COLO668 (cell line): ENCODE measurements at regions not wholly inside any gene's neighbourhood (a gene's known extent, or its start where the extent isn't known, plus 50 kb on each side); places are given as distances from the start of the nearest gene placed in this dataset.
A peak's percentile ranks its signal among the peaks of the same experiment; 100 is the strongest.
"Not testable (repeated sequence)": the region's sequence is repeated elsewhere in the genome, so short reads cannot be mapped to it uniquely, and the experiment has no call there.

Source experiments
- DNase-seq: peaks from one replicate; lab custom pipeline; 2025; ENCODE audit not compliant: unreplicated experiment; lab: John Stamatoyannopoulos, UW

DNA sequence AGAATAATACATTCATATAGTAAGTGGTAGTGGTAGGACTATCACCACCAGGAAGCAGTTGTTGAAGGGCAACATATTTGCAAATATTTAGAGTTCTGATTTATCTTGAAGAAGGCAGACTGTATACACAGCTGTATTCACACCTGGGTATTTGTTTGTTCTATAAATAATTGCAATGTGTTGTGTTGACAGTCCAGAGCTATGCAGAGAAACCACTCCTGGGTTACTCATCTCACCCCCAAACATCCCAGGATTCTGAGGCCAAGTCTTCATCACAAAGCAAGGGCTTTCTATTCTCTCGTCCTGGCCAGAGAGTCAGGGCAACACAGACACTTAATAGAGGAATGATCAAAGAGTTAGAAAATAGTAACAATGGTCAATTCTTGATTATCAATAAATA, 102.1 kb upstream of the FAT3 start:
- peak; percentile 19 for DNase-seq

DNA sequence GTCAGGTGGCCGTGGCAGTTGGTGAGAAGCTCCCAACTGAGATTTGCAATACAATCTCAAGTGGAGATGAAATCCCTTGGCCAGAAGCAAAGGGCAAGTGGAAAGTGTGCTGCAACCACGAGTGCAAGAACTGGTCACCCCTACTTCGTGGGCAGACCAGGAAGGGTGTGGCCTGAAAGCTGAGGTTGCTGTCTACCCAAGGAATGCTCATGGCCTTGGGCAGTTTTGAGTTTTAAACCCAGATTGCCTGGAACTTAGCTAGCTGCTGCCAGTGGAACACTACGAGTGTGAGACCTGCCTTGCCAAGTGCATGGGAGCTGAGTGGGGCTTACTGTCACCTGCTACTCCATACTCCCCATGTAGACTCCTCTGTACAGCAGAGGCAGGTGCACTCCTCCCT, 113.3 kb upstream of the FAT3 start:
- DNase-seq = no peak

GRCh38 chr11:92109466-92109865, 115.2 kb upstream of the FAT3 start:
- DNase-seq = no peak

GRCh38 chr11:92107331-92107730, 117.3 kb upstream of the FAT3 start:
- no peak for DNase-seq

DNA sequence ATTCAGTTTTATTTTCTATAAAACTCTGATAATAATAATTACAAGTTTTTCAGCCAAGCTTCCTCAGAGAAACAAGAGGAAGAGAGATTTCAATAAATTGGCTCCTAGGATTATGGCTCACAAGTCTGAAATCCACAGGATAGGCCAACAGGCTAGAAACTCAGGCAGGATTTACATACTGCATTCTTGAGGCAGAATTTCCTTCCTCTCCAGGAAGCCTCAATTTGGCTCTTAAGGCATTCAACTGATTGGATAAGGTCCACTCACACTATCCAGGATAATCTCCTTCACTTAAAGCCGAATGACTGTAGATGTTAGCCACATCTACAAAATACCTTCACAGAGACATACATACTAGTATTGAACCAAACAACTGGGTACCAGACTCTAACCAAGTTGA, 120.3 kb upstream of the FAT3 start:
- no peak for DNase-seq

DNA sequence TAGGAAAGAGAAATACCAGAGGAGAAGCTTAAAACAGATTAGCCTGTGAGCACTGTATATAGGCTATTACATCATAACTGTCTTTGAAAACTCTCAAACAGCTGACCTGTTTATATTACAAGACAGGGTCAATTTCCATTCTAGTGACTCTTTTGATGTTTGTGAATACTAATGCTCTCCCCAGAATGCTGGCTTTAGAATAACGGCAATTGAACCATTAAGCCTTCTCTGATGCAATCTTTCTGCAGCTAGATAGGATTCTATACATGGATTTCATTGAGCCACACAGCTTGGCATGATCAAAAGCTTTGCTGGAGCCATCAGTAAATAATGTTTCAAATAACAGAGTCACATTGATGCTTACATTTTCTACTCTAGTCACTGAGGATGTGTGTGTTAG, 122.7 kb upstream of the FAT3 start:
- no peak for DNase-seq

DNA sequence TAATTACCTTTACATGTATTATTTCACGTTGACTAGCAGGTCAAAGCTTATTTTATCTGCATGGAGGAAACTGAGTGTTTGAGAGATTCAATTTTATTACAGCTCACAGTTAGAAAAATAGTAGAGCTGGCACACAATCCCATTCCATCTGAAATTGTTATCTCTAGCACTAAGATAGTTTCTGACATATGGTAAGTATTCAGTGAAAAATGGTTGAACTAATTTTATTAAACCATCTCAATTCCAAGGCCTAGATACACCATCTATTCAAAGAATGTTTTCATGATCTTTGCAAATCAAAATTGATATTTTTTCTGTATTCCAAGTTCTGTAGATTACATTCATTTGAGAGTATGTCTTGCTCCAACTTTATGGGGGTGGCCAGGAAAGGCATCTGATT, 125.4 kb upstream of the FAT3 start:
- no peak for DNase-seq

- DNase-seq = no peak
These were observed 126.4 kb upstream of the FAT3 start for GRCh38 chr11:92098172-92098571.

- no peak for DNase-seq
These were observed 136.7 kb upstream of the FAT3 start for GRCh38 chr11:92087725-92088537.

DNA sequence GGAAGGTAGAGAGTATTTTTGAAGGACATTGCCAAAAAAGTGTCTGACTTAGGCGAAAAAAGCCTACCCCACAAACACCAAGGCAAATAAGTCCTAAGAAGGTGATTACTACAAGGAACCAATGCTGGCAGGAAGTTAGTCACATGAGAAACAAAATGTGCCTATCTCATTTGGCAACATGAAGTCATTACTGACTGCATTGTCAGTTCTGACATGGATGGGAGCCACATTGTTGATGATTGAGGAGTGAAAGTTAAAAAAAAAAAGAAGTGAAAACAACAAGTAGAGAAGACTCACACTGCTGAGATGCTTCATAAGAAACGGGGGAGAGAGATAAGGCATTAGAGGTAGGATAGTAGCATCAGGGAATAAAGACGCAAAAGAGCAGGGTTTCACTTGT, 141.5 kb upstream of the FAT3 start:
- no peak for DNase-seq

- no peak for DNase-seq
These were observed 142.0 kb upstream of the FAT3 start for GRCh38 chr11:92082652-92083051.

DNA sequence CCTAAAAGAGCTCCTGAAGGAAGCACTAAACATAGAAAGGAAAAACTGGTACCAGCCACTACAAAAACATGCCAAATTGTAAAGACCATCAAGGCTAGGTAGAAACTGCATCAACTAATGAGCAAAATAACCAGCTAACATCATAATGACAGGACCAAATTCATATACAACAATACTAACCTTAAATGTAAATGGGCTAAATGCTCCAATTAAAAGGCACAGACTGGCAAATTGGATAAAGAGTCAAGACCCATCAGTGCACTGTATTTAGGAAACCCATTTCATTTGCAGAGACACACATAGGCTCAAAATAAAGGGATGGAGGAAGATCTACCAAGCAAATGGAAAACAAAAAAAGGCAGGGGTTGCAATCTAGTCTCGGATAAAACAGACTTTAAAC, 150.1 kb upstream of the FAT3 start:
- not testable (repeated sequence) for DNase-seq

DNA sequence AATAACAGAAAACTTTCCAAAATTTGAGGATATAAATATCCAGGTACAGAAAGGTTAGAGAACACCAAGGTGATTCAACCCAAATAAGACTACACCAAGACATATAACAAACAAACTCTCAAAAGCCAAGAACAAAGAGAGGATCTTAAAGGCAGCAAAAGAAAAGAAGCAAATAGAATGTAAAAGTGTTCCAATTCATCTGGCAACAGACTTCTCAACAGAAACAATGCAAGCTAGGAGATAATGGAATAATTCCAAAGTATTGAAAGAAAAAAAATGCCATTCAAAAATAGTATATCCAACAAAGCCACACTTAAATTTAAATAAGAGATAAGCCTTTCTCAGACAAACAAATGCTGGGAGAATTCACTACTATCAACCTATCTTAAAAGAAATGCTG, 153.0 kb upstream of the FAT3 start:
- DNase-seq = no peak

DNA sequence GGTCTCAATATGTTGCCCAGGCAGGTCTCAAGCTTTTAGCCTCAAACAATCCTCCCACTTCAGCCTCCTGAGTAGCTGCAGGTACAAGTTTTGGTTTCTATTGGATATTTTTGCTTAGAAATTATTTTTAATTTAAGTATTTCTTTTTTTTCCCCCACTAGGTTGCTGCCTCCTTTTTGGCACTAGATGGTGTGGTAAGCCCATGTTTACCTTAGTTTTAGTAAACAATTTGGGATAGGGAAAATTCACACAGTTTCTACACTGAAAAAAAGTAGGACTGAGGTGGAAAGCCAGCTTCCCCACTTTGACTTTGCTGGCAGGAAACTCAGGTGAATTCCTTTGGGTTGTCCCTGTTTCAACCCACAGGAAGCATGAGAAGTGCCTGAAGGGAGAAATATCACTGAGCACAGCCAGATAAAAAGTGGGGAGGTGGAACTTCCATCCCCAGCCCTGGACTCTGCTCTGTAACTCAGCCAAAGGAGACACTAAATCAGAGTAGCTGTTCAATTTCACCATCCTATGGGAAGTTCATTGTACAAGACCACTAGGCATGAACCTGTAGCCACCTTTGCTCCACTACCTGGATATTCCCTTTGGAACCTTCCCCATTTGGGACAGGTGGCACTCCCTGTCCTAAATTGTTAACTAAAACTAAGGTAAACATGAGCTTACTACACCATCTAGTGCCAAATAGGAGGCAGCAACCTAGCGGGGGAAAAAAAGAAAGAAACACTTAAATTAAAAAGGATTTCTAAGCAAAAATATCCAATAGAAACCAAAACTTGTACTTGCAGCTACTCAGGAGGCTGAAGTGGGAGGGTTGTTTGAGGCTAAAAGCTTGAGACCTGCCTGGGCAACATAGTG, 154.4 kb upstream of the FAT3 start:
- no peak for DNase-seq

- DNase-seq = no peak
These were observed 157.6 kb upstream of the FAT3 start for GRCh38 chr11:92067016-92067415.

GRCh38 chr11:92061456-92062062, 163.1 kb upstream of the FAT3 start:
- DNase-seq = no peak

DNA sequence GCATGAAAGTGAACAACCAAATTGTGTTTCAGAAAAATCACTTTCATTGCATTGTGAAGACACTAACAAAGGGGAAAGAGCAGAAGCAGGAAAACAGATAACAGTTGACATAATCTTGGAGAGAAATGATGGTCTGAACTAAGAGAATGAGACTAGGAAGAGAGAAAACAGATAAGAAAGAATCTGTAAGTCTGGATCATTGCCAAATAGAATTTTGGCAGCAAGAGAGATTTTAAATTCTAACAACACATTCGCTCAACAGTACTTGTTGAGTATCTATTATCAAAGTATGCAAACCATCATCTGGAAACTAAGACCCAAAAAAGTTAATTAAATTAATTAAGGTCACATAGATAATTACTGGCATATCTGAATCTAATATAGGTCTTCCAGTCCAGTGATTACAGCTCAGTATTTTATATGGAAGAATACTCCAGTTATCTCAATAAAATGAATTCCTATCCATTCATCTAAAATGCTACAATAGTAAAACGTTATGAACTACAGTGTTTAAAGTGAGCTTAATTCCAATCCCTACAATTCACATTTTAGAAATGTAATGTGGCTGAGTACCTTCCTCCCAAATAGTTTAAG, 166.7 kb upstream of the FAT3 start:
- no peak for DNase-seq

GRCh38 chr11:92053216-92053615, 171.4 kb upstream of the FAT3 start:
- DNase-seq = no peak

DNA sequence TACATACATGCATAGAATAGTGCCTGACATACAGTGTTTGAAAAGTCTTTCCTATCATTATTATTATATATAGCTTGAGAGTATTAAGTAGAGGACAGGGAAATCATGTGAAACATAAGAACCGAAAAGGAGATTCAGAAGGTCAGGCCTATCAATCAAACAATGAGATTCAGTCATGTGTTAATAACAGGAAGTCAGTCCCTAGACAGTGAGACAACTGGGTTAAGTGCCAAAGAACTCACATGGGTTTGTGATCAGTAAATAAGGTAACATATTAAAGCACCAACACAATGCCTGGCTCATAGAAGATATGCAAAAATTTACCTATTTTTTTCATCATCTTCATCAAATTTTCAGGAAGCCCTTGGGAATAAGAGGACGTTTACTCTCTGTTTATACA, 174.3 kb upstream of the FAT3 start:
- DNase-seq = no peak

DNA sequence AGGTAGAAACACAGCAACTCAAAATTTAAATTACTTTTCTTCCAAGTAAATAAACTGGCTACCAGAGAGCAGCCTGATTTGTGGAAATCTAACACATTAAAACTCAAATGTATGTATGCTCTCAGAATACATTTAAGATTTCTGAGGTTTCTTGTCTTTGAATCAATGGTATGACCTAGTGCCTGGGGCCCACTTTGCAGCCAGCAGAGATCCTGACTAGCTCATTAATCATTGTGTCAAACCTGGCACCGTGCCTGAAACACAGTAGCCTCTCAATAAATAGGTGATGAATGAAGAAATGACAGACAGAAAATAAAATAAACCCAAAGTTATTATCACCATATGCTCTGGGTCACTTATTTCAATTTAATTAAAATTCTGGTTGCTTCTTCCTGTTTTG, 176.2 kb upstream of the FAT3 start:
- peak; percentile 12 for DNase-seq

- DNase-seq = no peak
These were observed 178.5 kb upstream of the FAT3 start for GRCh38 chr11:92046103-92046502.

- no peak for DNase-seq
These were observed 179.3 kb upstream of the FAT3 start for GRCh38 chr11:92045301-92045700.
